Activated CD8-positive, alpha-beta memory T cell treated with anti-CD3 and anti-CD28 coated beads, Interleukin-2, amount 10 ng/mL, durations not matched to agents 7 days and 5 days (primary cell): ENCODE measurements at regions not wholly inside any gene's neighbourhood (a gene's known extent, or its start where the extent isn't known, plus 50 kb on each side); places are given as distances from the start of the nearest gene placed in this dataset.
"Not testable (repeated sequence)": the region's sequence is repeated elsewhere in the genome, so short reads cannot be mapped to it uniquely, and the experiment has no call there.

Source experiments
- ATAC-seq: fragments of 150-1000 bp; cut with Tn5 transposase; one replicate; pipeline ENCODE4 v1.10.0; 2021; ENCODE audit warnings: moderate library complexity
- CTCF ChIA-PET: fragments of 350-600 bp; sonication (Branson Sonifier 250); formaldehyde crosslinking; loops from one replicate; lab custom pipeline; 2021; ENCODE audit warnings: antibody characterized with exemption; lab: Charles Lee
- DNase-seq: peaks from one replicate; pipeline ENCODE4 v3.0.0-alpha.2; 2020
- H3K27ac Mint-ChIP-seq: one replicate; pipeline ENCODE4 v1.8.0; 2021; ENCODE audit warnings: mild to moderate bottlenecking, mixed read lengths
- H3K27me3 Mint-ChIP-seq: one replicate; pipeline ENCODE4 v1.8.0; 2021; ENCODE audit warnings: mixed read lengths
- H3K36me3 Mint-ChIP-seq: one replicate; pipeline ENCODE4 v1.8.0; 2021; ENCODE audit warnings: mild to moderate bottlenecking, mixed read lengths
- H3K4me1 Mint-ChIP-seq: one replicate; pipeline ENCODE4 v1.8.0; 2021; ENCODE audit warnings: mixed read lengths
- H3K4me3 Mint-ChIP-seq: one replicate; pipeline ENCODE4 v1.8.0; 2021; ENCODE audit warnings: mild to moderate bottlenecking, moderate library complexity, mixed read lengths
- H3K9me3 Mint-ChIP-seq: one replicate; pipeline ENCODE4 v1.8.0; 2022; ENCODE audit warnings: low read depth, mixed read lengths

- no peaks in the 10 kb centered on the region for H3K36me3 Mint-ChIP-seq
- no peak overlapping the region for H3K27ac Mint-ChIP-seq
- no peaks in the 10 kb centered on the region for H3K4me1 Mint-ChIP-seq
- DNase-seq: no peak
- no peaks in the 10 kb centered on the region for H3K27me3 Mint-ChIP-seq
- ATAC-seq: no peak
- CTCF ChIA-PET: no interaction called here
- H3K4me3 Mint-ChIP-seq: no peak overlapping the region
- no peaks in the 10 kb centered on the region for H3K9me3 Mint-ChIP-seq
Observed at GRCh38 chrY:13872696-13873095, 113.6 kb downstream of the VCY start.

GRCh38 chrY:13878506-13878905 lies 107.8 kb downstream of the VCY start:
- H3K27me3 Mint-ChIP-seq: no peaks in the 10 kb centered on the region
- no peaks in the 10 kb centered on the region for H3K9me3 Mint-ChIP-seq
- ATAC-seq: no peak
- H3K36me3 Mint-ChIP-seq: peaks cover 2% of the 10 kb centered on the region
- no peak overlapping the region for H3K4me3 Mint-ChIP-seq
- no peaks in the 10 kb centered on the region for H3K4me1 Mint-ChIP-seq
- DNase-seq: no peak
- H3K27ac Mint-ChIP-seq: no peak overlapping the region
- CTCF ChIA-PET: no interaction called here

GRCh38 chrY:13881096-13881495 lies 105.2 kb downstream of the VCY start:
- no peaks in the 10 kb centered on the region for H3K4me1 Mint-ChIP-seq
- no peaks in the 10 kb centered on the region for H3K27me3 Mint-ChIP-seq
- H3K9me3 Mint-ChIP-seq: peaks cover 2% of the 10 kb centered on the region
- no peak overlapping the region for H3K27ac Mint-ChIP-seq
- DNase-seq (no peak), ATAC-seq (no peak)
- peaks cover 2% of the 10 kb centered on the region for H3K36me3 Mint-ChIP-seq
- H3K4me3 Mint-ChIP-seq: no peak overlapping the region
- CTCF ChIA-PET: no interaction called here

- CTCF ChIA-PET: no interaction called here
- no peak for DNase-seq
- H3K9me3 Mint-ChIP-seq: peaks cover 2% of the 10 kb centered on the region
- H3K27me3 Mint-ChIP-seq: no peaks in the 10 kb centered on the region
- H3K27ac Mint-ChIP-seq: no peak overlapping the region
- H3K4me3 Mint-ChIP-seq: no peak overlapping the region
- no peak for ATAC-seq
- no peaks in the 10 kb centered on the region for H3K4me1 Mint-ChIP-seq
- peaks cover 1% of the 10 kb centered on the region for H3K36me3 Mint-ChIP-seq
Observed at GRCh38 chrY:13882829-13883228, 103.4 kb downstream of the VCY start.

GRCh38 chrY:13894028-13894427 lies 92.2 kb downstream of the VCY start:
- ATAC-seq, H3K27me3 Mint-ChIP-seq, DNase-seq, H3K27ac Mint-ChIP-seq, H3K4me1 Mint-ChIP-seq, H3K9me3 Mint-ChIP-seq, CTCF ChIA-PET, H3K36me3 Mint-ChIP-seq, H3K4me3 Mint-ChIP-seq: not testable (repeated sequence)

- Mint-ChIP-seq H3K9me3 (no peaks in the 10 kb centered on the region), H3K4me3 (no peak overlapping the region), H3K27ac (no peak overlapping the region), H3K4me1 (no peaks in the 10 kb centered on the region), H3K36me3 (no peaks in the 10 kb centered on the region), H3K27me3 (no peaks in the 10 kb centered on the region)
- CTCF ChIA-PET: no interaction called here
- ATAC-seq (no peak), DNase-seq (no peak)
Observed at GRCh38 chrY:13907736-13908135, 78.5 kb downstream of the VCY start.

GRCh38 chrY:13930436-13930835 lies 55.8 kb downstream of the VCY start:
- H3K27ac Mint-ChIP-seq, H3K36me3 Mint-ChIP-seq, CTCF ChIA-PET, ATAC-seq, H3K4me3 Mint-ChIP-seq, DNase-seq, H3K27me3 Mint-ChIP-seq, H3K9me3 Mint-ChIP-seq, H3K4me1 Mint-ChIP-seq: not testable (repeated sequence)
